DOHH2 (cell line): ENCODE measurements at regions not wholly inside any gene's neighbourhood (a gene's known extent, or its start where the extent isn't known, plus 50 kb on each side); places are given as distances from the start of the nearest gene placed in this dataset.

Experiments
- CTCF ChIP-seq: fragments of 200-600 bp; sonication (generic); IDR thresholded peaks from one replicate; pipeline ENCODE4 v1.5.1; 2014; ENCODE audit warnings: antibody characterized with exemption, mild to moderate bottlenecking, low read depth, low read length; ENCODE audit not compliant: poor library complexity, severe bottlenecking
- EZH2phosphoT487 ChIP-seq: fragments of 200-600 bp; sonication (generic); IDR thresholded peaks from 2 replicates; pipeline ENCODE4 v1.6.1; 2017; ENCODE audit warnings: borderline replicate concordance, mild to moderate bottlenecking, antibody characterized with exemption, low read length, moderate library complexity, mixed read lengths

- no peak for TF ChIP-seq CTCF
- TF ChIP-seq EZH2phosphoT487: no peak
Measured at GRCh38 chr6:8969747-8970146, 534.4 kb upstream of the SLC35B3 start.
